ENCODE measurements at regions not wholly inside any gene's neighbourhood (a gene's known extent, or its start where the extent isn't known, plus 50 kb on each side); places are given as distances from the start of the nearest gene placed in this dataset.

DNA sequence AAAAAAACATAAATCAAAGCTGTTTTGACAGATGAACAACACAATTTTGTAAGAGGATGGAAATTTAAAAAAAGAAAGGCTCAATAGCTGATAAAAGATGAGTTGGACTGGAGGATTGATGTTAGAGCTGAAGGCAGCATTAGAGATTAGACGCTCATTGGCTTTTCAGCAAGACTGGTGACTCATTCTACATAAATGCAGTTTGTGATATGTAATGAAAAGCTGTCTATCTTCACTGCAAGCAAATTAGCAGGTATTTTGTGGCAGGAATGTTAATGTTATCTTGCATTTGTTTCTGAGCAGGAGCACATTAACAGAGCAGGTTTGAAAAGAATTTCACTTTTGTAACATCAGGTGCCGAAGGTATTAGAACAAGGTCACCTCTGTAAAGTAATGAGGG, 442.7 kb upstream of the NOVA1 start:
- Histone ChIP-seq H3K4me3 (no peak overlapping the region), H3K36me3 (no peaks in the 10 kb centered on the region), H3K4me1 (no peaks in the 10 kb centered on the region), H3K27me3 (ENCODE audit: low read depth) (no peaks in the 10 kb centered on the region), H3K27ac (no peak overlapping the region), H3K9me3 (no peaks in the 10 kb centered on the region)
- DNase-seq (no peak), ATAC-seq (no peak)
- TF ChIP-seq, protein P1, sequence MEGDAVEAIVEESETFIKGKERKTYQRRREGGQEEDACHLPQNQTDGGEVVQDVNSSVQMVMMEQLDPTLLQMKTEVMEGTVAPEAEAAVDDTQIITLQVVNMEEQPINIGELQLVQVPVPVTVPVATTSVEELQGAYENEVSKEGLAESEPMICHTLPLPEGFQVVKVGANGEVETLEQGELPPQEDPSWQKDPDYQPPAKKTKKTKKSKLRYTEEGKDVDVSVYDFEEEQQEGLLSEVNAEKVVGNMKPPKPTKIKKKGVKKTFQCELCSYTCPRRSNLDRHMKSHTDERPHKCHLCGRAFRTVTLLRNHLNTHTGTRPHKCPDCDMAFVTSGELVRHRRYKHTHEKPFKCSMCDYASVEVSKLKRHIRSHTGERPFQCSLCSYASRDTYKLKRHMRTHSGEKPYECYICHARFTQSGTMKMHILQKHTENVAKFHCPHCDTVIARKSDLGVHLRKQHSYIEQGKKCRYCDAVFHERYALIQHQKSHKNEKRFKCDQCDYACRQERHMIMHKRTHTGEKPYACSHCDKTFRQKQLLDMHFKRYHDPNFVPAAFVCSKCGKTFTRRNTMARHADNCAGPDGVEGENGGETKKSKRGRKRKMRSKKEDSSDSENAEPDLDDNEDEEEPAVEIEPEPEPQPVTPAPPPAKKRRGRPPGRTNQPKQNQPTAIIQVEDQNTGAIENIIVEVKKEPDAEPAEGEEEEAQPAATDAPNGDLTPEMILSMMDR (IDR thresholded peaks at IDR 0.05) = no peak
- intact Hi-C loops (cut with DNase I) = no loop called here

DNA sequence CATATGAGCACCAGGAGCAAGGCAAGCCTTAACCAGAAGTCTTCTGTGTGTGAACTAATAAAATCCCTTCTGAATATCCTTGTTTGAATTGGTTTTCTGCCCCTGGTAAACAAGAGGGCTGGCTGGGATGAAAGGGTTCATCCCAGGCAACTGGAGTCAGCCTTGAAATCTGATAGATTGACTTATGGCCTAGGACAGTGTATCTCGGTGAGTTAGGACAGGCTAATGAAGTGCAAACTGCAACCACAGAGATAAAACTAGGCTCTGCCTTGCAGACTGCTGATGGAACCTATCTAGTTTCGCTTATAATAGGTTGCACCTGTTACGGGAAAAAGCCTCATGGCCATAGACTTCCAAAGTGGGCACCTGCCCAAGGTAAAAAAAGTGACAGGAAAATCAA, 451.9 kb upstream of the NOVA1 start:
- Histone ChIP-seq H3K4me1 (no peaks in the 10 kb centered on the region), H3K4me3 (no peak overlapping the region), H3K27me3 (ENCODE audit: low read depth) (no peaks in the 10 kb centered on the region), H3K36me3 (no peaks in the 10 kb centered on the region), H3K9me3 (no peaks in the 10 kb centered on the region), H3K27ac (no peak overlapping the region)
- no peak for ATAC-seq
- TF ChIP-seq, protein P1 (IDR thresholded peaks at IDR 0.05) = no peak
- intact Hi-C loops (cut with DNase I) = no loop called here
- DNase-seq = no peak

DNA sequence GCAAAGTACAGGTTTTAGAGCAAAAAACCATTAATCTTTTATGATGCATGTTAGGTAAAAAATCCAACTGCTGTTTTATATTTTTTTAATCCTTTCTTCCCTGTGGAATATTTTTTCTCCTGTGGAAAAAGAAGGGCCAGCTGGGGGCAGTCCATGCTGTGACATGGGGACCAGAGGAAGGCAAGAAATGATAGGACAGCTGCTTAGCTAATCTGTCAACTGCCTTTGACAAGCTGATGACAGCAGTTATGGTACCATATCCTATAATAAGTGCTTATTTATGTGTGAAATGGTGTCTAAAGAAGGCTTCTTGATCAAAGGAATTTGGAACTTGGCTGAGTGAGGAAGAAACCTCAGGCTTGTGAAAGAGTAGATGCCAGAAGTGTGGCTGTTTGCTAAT, 452.4 kb upstream of the NOVA1 start:
- intact Hi-C loops (cut with DNase I) = no loop called here
- Histone ChIP-seq H3K4me1 (no peaks in the 10 kb centered on the region), H3K4me3 (no peak overlapping the region), H3K27ac (no peak overlapping the region), H3K27me3 (ENCODE audit: low read depth) (no peaks in the 10 kb centered on the region), H3K9me3 (no peaks in the 10 kb centered on the region), H3K36me3 (no peaks in the 10 kb centered on the region)
- TF ChIP-seq, protein P1 (IDR thresholded peaks at IDR 0.05) = no peak
- DNase-seq = no peak
- ATAC-seq = no peak

- Histone ChIP-seq H3K4me1 (no peaks in the 10 kb centered on the region), H3K36me3 (no peaks in the 10 kb centered on the region), H3K27me3 (ENCODE audit: low read depth) (no peaks in the 10 kb centered on the region), H3K9me3 (no peaks in the 10 kb centered on the region), H3K4me3 (no peak overlapping the region), H3K27ac (no peak overlapping the region)
- TF ChIP-seq, protein P1 (IDR thresholded peaks at IDR 0.05) = no peak
- DNase-seq = no peak
- intact Hi-C loops (cut with DNase I) = no loop called here
- no peak for ATAC-seq
Observed at GRCh38 chr14:27056586-27056985, 458.8 kb upstream of the NOVA1 start.

- Histone ChIP-seq H3K27ac (no peak overlapping the region), H3K9me3 (no peaks in the 10 kb centered on the region), H3K4me3 (no peak overlapping the region), H3K36me3 (no peaks in the 10 kb centered on the region), H3K27me3 (ENCODE audit: low read depth) (no peaks in the 10 kb centered on the region), H3K4me1 (no peaks in the 10 kb centered on the region)
- DNase-seq (no peak), ATAC-seq (no peak)
- intact Hi-C loops (cut with DNase I) = no loop called here
- TF ChIP-seq, protein P1 (IDR thresholded peaks at IDR 0.05) = no peak
Observed at GRCh38 chr14:27061299-27061698, 463.5 kb upstream of the NOVA1 start.

- H3K36me3 ChIP-seq = no peaks in the 10 kb centered on the region
- intact Hi-C loops (cut with DNase I) = no loop called here
- no peaks in the 10 kb centered on the region for H3K9me3 ChIP-seq
- no peak for DNase-seq
- no peaks in the 10 kb centered on the region for H3K4me1 ChIP-seq
- H3K4me3 ChIP-seq = no peak overlapping the region
- no peak overlapping the region for H3K27ac ChIP-seq
- no peak for ATAC-seq
- no peaks in the 10 kb centered on the region for H3K27me3 ChIP-seq (ENCODE audit: low read depth)
- TF ChIP-seq, protein P1 (IDR thresholded peaks at IDR 0.05) = no peak
Observed at GRCh38 chr14:27063959-27064358, 466.1 kb upstream of the NOVA1 start.
